HUES48 (cell line): ENCODE measurements at regions not wholly inside any gene's neighbourhood (a gene's known extent, or its start where the extent isn't known, plus 50 kb on each side); places are given as distances from the start of the nearest gene placed in this dataset.

ENCODE experiments used
- H3K27ac ChIP-seq: one replicate; pipeline ENCODE4 v1.7.0; 2013; ENCODE audit warnings: low read depth, low read length, inconsistent platforms
- H3K27me3 ChIP-seq: 2 replicates; pipeline ENCODE4 v1.6.1; 2013; ENCODE audit warnings: mild to moderate bottlenecking, low read length; ENCODE audit not compliant: control insufficient read depth, insufficient read depth
- H3K36me3 ChIP-seq: 2 replicates; pipeline ENCODE4 v1.6.1; 2013; ENCODE audit warnings: low read length; ENCODE audit not compliant: control insufficient read depth, insufficient read depth
- H3K4me1 ChIP-seq: 2 replicates; pipeline ENCODE4 v1.6.1; 2013; ENCODE audit warnings: mild to moderate bottlenecking, low read length; ENCODE audit not compliant: control insufficient read depth, insufficient read depth
- H3K4me3 ChIP-seq: 2 replicates; pipeline ENCODE4 v1.5.1; 2013; ENCODE audit warnings: mild to moderate bottlenecking, low read depth, low read length
- H3K9ac ChIP-seq: 2 replicates; pipeline ENCODE4 v1.6.1; 2013; ENCODE audit warnings: mild to moderate bottlenecking, low read depth, low read length, moderate library complexity
- H3K9me3 ChIP-seq: 2 replicates; pipeline ENCODE4 v1.6.1; 2013; ENCODE audit warnings: low read length; ENCODE audit not compliant: control insufficient read depth, insufficient read depth

- no peaks in the 10 kb centered on the region for H3K27me3 ChIP-seq
- H3K4me1 ChIP-seq = no peaks in the 10 kb centered on the region
- no peak overlapping the region for H3K27ac ChIP-seq
- H3K9ac ChIP-seq = no peak overlapping the region
- no peak overlapping the region for H3K4me3 ChIP-seq
- H3K9me3 ChIP-seq = no peaks in the 10 kb centered on the region
- H3K36me3 ChIP-seq = no peaks in the 10 kb centered on the region
Observed at GRCh38 chr11:45500451-45500850, 165.0 kb downstream of the CHST1 start.

- H3K4me3 ChIP-seq = no peak overlapping the region
- H3K27ac ChIP-seq = no peak overlapping the region
- H3K9ac ChIP-seq = no peak overlapping the region
- no peaks in the 10 kb centered on the region for H3K9me3 ChIP-seq
- H3K4me1 ChIP-seq = no peaks in the 10 kb centered on the region
- no peaks in the 10 kb centered on the region for H3K27me3 ChIP-seq
- no peaks in the 10 kb centered on the region for H3K36me3 ChIP-seq
Observed at GRCh38 chr11:45494738-45495137, 170.7 kb downstream of the CHST1 start.

- H3K36me3 ChIP-seq = no peaks in the 10 kb centered on the region
- H3K4me3 ChIP-seq = no peak overlapping the region
- H3K9me3 ChIP-seq = no peaks in the 10 kb centered on the region
- H3K27ac ChIP-seq = no peak overlapping the region
- H3K9ac ChIP-seq = no peak overlapping the region
- H3K27me3 ChIP-seq = no peaks in the 10 kb centered on the region
- peaks cover 9% of the 10 kb centered on the region; the same call in 1 of the 2 replicates for H3K4me1 ChIP-seq
Observed at GRCh38 chr11:45489281-45489905, 176.0 kb downstream of the CHST1 start.

- peaks cover 9% of the 10 kb centered on the region; the same call in 1 of the 2 replicates for H3K4me1 ChIP-seq
- H3K4me3 ChIP-seq = no peak overlapping the region
- no peak overlapping the region for H3K9ac ChIP-seq
- H3K27me3 ChIP-seq = no peaks in the 10 kb centered on the region
- no peaks in the 10 kb centered on the region for H3K36me3 ChIP-seq
- H3K9me3 ChIP-seq = no peaks in the 10 kb centered on the region
- H3K27ac ChIP-seq = no peak overlapping the region
Observed at GRCh38 chr11:45486461-45486860, 179.0 kb downstream of the CHST1 start.

- Histone ChIP-seq H3K4me1 (peaks cover 9% of the 10 kb centered on the region; the same call in 1 of the 2 replicates), H3K27me3 (no peaks in the 10 kb centered on the region), H3K9ac (no peak overlapping the region), H3K4me3 (no peak overlapping the region), H3K27ac (no peak overlapping the region), H3K9me3 (no peaks in the 10 kb centered on the region), H3K36me3 (no peaks in the 10 kb centered on the region)
Observed at GRCh38 chr11:45485070-45485707, 180.2 kb downstream of the CHST1 start.

GRCh38 chr11:45484326-45484883 lies 181.0 kb downstream of the CHST1 start:
- Histone ChIP-seq H3K4me1 (peaks cover 6% of the 10 kb centered on the region; the same call in 1 of the 2 replicates), H3K36me3 (no peaks in the 10 kb centered on the region), H3K27ac (no peak overlapping the region), H3K4me3 (no peak overlapping the region), H3K27me3 (no peaks in the 10 kb centered on the region), H3K9ac (no peak overlapping the region), H3K9me3 (no peaks in the 10 kb centered on the region)

GRCh38 chr11:45483416-45483815 lies 182.0 kb downstream of the CHST1 start:
- no peaks in the 10 kb centered on the region for H3K9me3 ChIP-seq
- no peaks in the 10 kb centered on the region for H3K27me3 ChIP-seq
- H3K9ac ChIP-seq = no peak overlapping the region
- no peaks in the 10 kb centered on the region for H3K4me1 ChIP-seq
- no peak overlapping the region for H3K27ac ChIP-seq
- H3K4me3 ChIP-seq = no peak overlapping the region
- no peaks in the 10 kb centered on the region for H3K36me3 ChIP-seq

GRCh38 chr11:45482331-45482730 lies 183.1 kb downstream of the CHST1 start:
- Histone ChIP-seq H3K9me3 (no peaks in the 10 kb centered on the region), H3K27ac (no peak overlapping the region), H3K4me3 (no peak overlapping the region), H3K27me3 (no peaks in the 10 kb centered on the region), H3K4me1 (no peaks in the 10 kb centered on the region), H3K36me3 (no peaks in the 10 kb centered on the region), H3K9ac (no peak overlapping the region)

GRCh38 chr11:45481026-45481425 lies 184.4 kb downstream of the CHST1 start:
- Histone ChIP-seq H3K9ac (no peak overlapping the region), H3K27me3 (no peaks in the 10 kb centered on the region), H3K4me1 (no peaks in the 10 kb centered on the region)

GRCh38 chr11:45477588-45477987 lies 187.8 kb downstream of the CHST1 start:
- Histone ChIP-seq H3K27ac (no peak overlapping the region), H3K9me3 (no peaks in the 10 kb centered on the region), H3K4me1 (no peaks in the 10 kb centered on the region), H3K4me3 (no peak overlapping the region), H3K36me3 (no peaks in the 10 kb centered on the region), H3K27me3 (no peaks in the 10 kb centered on the region), H3K9ac (no peak overlapping the region)

More at GRCh38 chr11:45481026-45481425, 184.4 kb downstream of the CHST1 start:
- H3K36me3 ChIP-seq = no peaks in the 10 kb centered on the region
- H3K27ac ChIP-seq = no peak overlapping the region
- H3K9me3 ChIP-seq = no peaks in the 10 kb centered on the region
- no peak overlapping the region for H3K4me3 ChIP-seq

- Histone ChIP-seq H3K9me3 (no peaks in the 10 kb centered on the region), H3K27me3 (no peaks in the 10 kb centered on the region), H3K27ac (no peak overlapping the region), H3K4me1 (no peaks in the 10 kb centered on the region), H3K9ac (no peak overlapping the region), H3K4me3 (no peak overlapping the region), H3K36me3 (no peaks in the 10 kb centered on the region)
Observed at GRCh38 chr11:45476126-45476525, 189.3 kb downstream of the CHST1 start.
